NCI-H748 (cell line): ENCODE measurements at regions not wholly inside any gene's neighbourhood (a gene's known extent, or its start where the extent isn't known, plus 50 kb on each side); places are given as distances from the start of the nearest gene placed in this dataset.
A peak's percentile ranks its signal among the peaks of the same experiment; 100 is the strongest.

Source experiments
- DNase-seq: peaks from one replicate; lab custom pipeline; 2025; ENCODE audit not compliant: unreplicated experiment; lab: John Stamatoyannopoulos, UW

- DNase-seq: no peak
These were observed 104.2 kb upstream of the PFN2 start for GRCh38 chr3:150074697-150075416.

DNA sequence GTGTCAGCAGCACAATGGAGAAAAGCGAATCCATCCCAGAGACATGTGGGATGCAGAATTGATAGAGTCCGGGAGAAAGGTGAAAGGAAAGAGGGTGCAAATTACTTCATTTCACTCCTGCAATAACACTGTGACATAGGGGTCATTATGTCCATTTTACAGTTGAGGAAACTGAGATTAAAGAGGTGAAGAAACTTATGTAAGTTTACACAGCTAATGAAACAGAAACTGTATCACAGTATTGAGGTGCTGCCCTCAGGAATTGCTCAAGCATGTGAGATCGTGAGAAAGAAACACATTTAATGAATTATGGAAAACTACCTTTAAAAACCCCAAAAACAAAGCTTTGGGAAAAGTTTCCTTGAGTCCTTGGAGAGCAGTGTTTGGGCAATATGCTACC is 103.6 kb upstream of the PFN2 start:
- no peak for DNase-seq

GRCh38 chr3:150073513-150073912 is 102.8 kb upstream of the PFN2 start:
- no peak for DNase-seq

DNA sequence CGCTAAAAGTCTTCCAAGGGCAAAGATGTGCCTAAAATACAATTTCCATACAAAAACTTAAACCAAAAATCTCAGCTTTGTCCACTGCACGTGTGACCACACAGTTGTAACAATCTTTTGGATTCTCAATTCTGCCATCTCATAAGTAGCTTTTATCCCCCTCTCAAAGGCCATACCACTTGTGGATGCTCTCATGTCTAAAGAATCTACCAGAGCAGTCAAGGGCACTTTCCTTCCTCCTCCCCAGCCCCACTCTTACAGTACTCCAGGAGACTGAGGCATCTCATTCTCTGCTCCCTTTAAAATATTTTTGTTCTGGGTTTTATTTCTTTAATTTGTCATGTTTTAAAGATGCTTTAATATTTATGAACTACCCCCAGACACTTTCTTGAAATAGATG is 102.3 kb upstream of the PFN2 start:
- DNase-seq: no peak

DNA sequence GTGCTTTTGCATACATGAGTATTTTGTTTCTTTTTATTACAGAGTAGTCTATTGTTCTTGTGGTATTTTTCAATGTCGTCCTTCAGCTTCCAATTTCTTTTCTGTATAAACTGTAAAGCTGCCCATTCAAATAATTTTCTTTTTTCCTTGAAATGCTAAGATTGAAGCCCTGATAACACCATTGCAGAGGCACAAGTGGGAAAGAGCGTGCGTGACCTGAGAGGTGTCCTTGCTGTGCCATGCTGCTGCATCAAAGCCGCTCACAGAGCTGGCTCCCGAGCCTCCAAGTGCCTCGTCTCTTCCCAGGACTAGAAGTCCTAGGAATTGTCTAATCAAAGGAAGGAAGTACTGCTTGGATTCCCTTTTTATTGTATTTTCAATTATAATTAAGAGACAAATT is 101.9 kb upstream of the PFN2 start:
- no peak for DNase-seq

- no peak for DNase-seq
These were observed 99.6 kb upstream of the PFN2 start for GRCh38 chr3:150070271-150070670.

DNA sequence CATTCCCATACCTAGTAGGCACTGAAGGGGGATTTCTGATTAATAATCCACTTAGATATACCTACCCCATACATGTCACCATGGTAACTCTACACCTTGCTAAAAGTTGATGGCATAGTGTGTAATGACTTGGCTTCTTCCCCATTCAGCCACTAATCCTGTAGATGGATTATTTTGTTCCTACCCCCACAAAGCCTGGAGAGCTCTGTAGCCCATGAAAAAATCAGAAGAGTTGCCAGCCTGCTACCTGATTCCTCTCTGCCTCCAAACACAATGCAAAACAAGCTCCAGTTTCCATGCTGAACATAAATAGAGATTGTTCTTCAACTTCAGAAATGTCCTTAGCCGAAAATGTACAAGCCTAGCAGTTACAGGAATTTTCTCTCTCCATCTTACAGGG is 98.9 kb upstream of the PFN2 start:
- DNase-seq: no peak

- DNase-seq: no peak
These were observed 98.4 kb upstream of the PFN2 start for GRCh38 chr3:150069154-150069527.

- DNase-seq: no peak
These were observed 97.9 kb upstream of the PFN2 start for GRCh38 chr3:150068440-150069153.

DNA sequence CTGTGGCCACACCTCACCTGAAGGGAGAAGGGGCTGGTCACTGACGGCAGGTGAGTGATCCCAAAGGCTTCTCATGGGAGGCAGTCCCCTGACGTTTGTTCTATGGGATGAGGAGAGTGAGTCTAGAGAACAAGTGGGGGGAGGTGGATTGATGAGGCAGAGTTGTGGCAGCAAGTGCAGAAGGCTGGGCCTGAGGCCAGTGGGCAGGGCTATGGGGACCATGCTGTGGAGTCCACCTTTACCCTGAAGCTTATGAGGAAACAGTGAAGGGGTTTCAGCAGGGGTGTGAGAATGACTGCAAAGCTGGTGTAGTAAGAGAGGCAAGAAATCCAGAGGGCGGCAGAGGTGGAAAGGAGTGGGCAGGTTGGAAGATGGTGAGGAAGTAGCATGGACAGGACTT is 96.9 kb upstream of the PFN2 start:
- no peak for DNase-seq

DNA sequence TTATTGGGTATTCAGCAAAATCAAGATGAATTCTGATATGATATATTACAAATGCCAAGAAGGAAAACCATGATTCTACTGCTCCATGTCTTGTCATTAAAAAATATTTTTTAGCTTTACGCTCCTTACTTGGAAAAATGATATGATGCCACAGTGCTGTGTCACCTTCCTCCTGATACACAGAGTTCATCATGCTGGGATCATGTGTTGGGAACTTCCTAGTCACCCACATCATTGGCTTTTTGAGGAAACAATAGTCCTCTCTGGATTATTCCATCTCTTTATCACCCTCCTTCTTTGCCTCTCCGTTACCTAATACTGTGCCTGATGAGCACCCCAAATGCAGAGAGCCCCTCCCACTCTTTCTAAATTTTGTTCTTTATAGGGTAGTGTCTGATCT is 94.3 kb upstream of the PFN2 start:
- DNase-seq: no peak

DNA sequence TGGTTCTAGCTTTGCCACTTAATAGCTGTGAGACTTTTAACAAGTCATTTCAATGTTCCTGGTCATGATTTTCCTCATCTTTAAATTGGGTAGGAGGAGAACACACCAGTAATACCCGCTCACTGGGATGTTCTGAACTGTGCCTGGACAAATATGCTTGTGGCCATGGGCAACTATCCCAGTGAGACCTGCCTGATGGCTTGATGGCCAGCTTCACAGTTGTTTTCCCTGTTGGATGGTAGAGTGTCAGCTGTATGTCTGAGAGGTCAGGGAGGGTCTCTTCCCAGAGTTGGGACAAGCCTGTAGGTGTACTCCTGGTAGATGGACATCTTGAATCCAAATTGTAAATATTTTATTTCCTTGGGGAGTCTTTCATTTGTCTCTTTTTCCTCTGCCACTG is 92.5 kb upstream of the PFN2 start:
- DNase-seq: no peak

DNA sequence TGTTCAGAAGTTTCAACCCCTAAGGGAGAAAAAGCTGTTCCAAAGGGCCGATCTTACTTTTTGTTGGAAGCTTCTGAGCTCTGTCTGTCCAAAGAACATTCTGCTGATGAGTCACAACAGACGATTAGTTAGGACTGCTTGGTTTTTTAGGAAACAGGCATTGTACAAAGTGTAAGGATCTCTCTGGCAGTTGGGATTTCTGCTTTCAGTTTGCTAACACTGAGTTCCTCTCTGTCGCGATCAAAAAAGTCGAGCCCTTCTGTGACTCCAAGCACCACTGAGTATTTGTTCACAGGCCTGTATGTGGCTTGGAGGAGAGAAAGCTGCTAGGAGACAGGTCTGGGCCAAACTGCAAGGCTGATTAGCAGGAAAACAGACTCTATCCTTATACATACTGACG is 91.8 kb upstream of the PFN2 start:
- DNase-seq: no peak

DNA sequence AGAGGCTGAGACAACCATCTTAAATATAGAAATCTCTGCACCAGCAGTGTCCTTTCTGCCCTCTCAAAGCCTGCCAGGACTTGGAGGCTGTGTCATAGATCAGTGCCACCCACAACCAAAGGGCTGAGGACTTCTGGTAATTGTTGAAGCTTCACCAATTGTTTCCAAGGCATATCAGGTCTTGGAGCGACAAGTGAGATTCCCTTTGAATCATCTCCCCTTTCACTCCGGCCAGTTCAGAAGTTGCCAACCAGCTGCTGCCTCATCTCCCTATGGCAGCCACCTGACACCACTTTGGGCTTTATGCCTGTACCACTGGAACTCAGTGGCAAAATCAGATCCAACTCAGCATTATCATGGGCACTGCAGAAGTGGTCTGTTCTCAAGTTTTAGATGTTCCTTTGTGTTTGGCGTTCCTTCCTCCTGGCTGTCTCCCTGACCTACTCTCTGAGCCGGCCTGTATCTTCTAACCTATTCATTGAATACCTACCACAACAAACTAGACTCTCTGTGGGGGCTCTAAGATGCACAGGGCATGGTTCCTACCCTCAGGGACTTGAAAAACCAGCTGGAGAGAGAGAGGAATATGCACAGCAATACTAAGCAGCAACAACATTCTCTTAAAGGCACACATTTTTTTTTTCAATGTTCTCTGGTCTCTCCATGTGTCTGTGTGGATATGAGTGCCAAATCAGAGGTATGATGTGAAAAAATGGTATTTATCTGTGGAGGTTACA is 90.8 kb upstream of the PFN2 start:
- DNase-seq: no peak

DNA sequence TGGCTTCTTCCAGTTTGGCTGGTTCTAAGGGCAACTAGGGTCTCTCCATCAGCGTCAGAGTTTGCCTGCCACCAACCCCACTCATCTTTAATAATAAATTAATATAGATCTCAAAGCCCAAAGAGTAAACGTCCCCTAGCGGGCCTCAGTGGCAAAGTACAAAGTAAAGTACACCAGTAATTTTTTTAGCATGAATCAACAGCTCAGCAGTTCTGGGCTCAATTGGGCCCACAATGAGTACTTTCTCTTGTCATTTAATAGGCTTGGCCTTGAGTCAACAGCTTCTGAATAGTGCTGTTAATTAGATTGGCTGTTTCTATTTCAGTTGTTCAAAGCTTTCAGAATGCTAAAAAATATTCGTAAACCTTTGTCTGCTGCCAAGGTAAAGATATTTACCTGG is 89.0 kb upstream of the PFN2 start:
- DNase-seq: peak; percentile 74

DNA sequence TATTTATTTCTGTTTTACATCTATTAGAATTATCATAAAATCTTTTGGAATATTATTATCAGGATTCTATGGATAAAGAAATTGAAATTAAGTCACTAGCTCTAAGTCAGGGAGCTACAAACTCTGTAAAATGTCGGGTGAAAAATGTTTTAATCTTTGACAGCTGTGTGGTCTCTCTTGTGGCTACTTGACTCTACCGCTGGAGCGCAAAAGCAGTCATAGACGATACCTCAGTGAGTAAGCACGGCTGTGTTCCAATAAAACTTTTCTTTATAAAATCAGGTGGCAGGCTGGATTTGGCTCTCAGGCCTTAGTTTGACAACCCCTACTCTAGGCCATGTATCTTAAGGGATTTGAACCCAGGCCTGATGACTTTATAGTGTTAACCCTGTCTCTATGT is 88.5 kb upstream of the PFN2 start:
- peak; percentile 8 for DNase-seq

- no peak for DNase-seq
These were observed 86.5 kb upstream of the PFN2 start for GRCh38 chr3:150057227-150057626.

DNA sequence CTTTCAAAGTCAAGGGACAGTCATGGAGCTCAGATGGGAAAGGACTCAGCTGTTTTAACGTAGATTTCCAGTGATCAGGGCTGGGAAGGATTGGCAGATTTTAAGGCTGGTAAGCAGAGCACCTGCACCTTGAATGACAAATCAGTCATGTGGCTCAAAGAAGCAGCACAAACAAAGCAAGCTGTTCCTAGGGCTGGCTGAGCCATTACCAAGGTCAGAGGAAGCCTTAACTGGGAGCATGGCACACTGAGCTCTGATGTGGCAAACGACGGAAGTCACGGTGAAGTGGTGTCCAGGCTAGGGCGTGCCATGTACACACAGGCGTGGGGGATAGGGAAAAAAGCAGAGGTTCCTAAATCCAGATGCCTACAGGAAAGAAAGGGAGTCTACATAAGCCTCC is 84.6 kb upstream of the PFN2 start:
- no peak for DNase-seq

GRCh38 chr3:150054635-150055034 is 83.9 kb upstream of the PFN2 start:
- DNase-seq: no peak

DNA sequence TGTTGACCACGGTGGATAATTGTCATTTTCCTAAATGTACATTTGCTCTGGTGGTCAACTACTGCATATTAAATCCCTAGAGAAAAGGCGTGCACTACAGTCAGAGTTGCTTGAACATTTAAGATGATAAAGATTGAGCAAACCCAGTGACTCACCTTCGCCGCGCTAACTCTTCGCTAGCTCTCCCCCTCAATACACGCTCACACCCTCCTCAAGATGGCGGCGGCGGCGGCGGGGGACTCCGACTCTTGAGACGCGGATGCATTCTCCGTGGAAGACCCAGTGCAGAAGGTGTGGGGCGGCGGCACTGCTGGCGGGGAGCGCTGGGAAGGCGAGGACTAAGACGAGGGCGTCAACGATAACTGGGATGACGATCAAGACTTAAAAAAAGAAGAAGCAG is 79.8 kb upstream of the PFN2 start:
- no peak for DNase-seq

- no peak for DNase-seq
These were observed 78.6 kb upstream of the PFN2 start for GRCh38 chr3:150049317-150049716.

- no peak for DNase-seq
These were observed 71.2 kb upstream of the PFN2 start for GRCh38 chr3:150041877-150042276.
